Heart left ventricle (tissue), 16 donors: ENCODE measurements at regions not wholly inside any gene's neighbourhood (a gene's known extent, or its start where the extent isn't known, plus 50 kb on each side); places are given as distances from the start of the nearest gene placed in this dataset.

Source experiments
- ATAC-seq, 4 donors: fragments of 200-7000 bp; cut with Tn5 transposase; one replicate each; pipeline ENCODE4 v1.9.1; 2020 to 2022; ENCODE audit warnings: moderate library complexity in 4 of 4, mild to moderate bottlenecking in 3 of 4, moderate number of reproducible peaks in 1 of 4
- DNase-seq, 5 donors: peaks; one replicate each; pipeline ENCODE4 v3.0.0-alpha.2; 2020
- H3K27ac ChIP-seq, 12 donors: fragments of 200-600 bp; sonication (generic) in 4 of 12; one replicate each; pipeline versions ENCODE4 v1.5.0 to v1.8.0; 2016 to 2022; ENCODE audit warnings: mild to moderate bottlenecking in 2 of 12
- H3K27me3 ChIP-seq, 9 donors: fragments of 200-600 bp; sonication (generic) in 2 of 9; one replicate each; pipeline versions ENCODE4 v1.5.1 to v1.8.0; 2016 to 2022; ENCODE audit warnings: mild to moderate bottlenecking in 3 of 9
- H3K36me3 ChIP-seq, 9 donors: fragments of 200-600 bp; sonication (generic) in 2 of 9; one replicate each; pipeline versions ENCODE4 v1.5.0 to v1.8.0; 2018 to 2022; ENCODE audit warnings: mild to moderate bottlenecking in 2 of 9
- H3K4me1 ChIP-seq, 12 donors: fragments of 200-600 bp; sonication (generic) in 4 of 12; one replicate each; pipeline versions ENCODE4 v1.5.0 to v1.8.0; 2016 to 2022; ENCODE audit warnings: mild to moderate bottlenecking in 3 of 12
- H3K4me3 ChIP-seq, 12 donors: fragments of 200-600 bp; sonication (generic) in 4 of 12; one replicate each; pipeline versions ENCODE4 v1.5.0 to v1.8.0; 2017 to 2022; ENCODE audit warnings: mild to moderate bottlenecking in 9 of 12, moderate library complexity in 4 of 12
- H3K9me3 ChIP-seq, 12 donors: fragments of 200-600 bp; sonication (generic) in 4 of 12; one replicate each; pipeline versions ENCODE4 v1.5.0 to v1.8.0; 2016 to 2022; ENCODE audit warnings: mild to moderate bottlenecking in 1 of 12
- POLR2A ChIP-seq, 2 donors: fragments of 450-650 bp; IDR thresholded peaks; one replicate each; pipeline ENCODE4 v1.6.1; 2017; ENCODE audit warnings: antibody characterized with exemption in 2 of 2, mild to moderate bottlenecking in 2 of 2, moderate library complexity in 2 of 2
- WGBS, 4 donors: extraction: QIAGEN DNeasy Blood & Tissue Kit in 2 of 4; methylation state at CpG; one replicate each; pipeline versions ENCODE4 v1.1.5 to v1.1.7; 2013 to 2018; 5-methylcytosine and 5-hydroxymethylcytosine counted together
- intact Hi-C, 10 donors: fragments of 100-400 bp; cut with DNase I; formaldehyde crosslinking; loops; one replicate each; pipeline versions ENCODE4 v1.11.1 to v1.14.2; 2022
- TF ChIP-seq, protein P1 (sequence below), 12 donors: fragments of 200-600 bp; sonication (generic) in 4 of 12; IDR thresholded peaks; one replicate each; pipeline versions ENCODE4 v1.5.0 to v1.8.0; 2018 to 2022; ENCODE audit warnings: antibody characterized with exemption in 12 of 12, mild to moderate bottlenecking in 5 of 12
- donor health status: ischemic (EF 13 %, LVEDD 7.1; RV severe dilation, severe dysfunction).
- donor health status: healthy with polysubstance abuse.
- donor health status: DM: no; HTN: yes; CAD: no.
- donor health status: DM: no; HTN: no; CAD: no.
- donor health status: ischemic (EF 25% LVEDD 6.9; RV normal size, moderate dysfunction).
- donor health status: ischemic (EF 25% LVEDD 5.7; RV mildly dilated, moderate dysfunction).
- donor health status: healthy.
- donor health status: DM: yes; HTN: yes; CAD: no.
- donor health status: ischemic (EF 35%, LVEDD 5.7; RV mildly dilated, moderate dysfunction).
- donor health status: nonischemic (EF 11% LVEDD 7.7; RV severe dilation, severe dysfunction).
- donor health status: DM: yes; HTN: yes; CAD: no.
- donor health status: PGD.
- donor health status: ischemic (EF 29% LVEDD 5.4; RV normal size, mild dysfunction).
- donor health status: nonischemic (EF 23%, LVEDD 6.1; RV moderate dilation, normal function).

- no peaks in the 10 kb centered on the region for H3K36me3 ChIP-seq
- DNase-seq, result no peak
- H3K4me3 ChIP-seq, result no peak overlapping the region
- TF ChIP-seq POLR2A (IDR thresholded peaks at IDR 0.05), result no peak
- TF ChIP-seq, protein P1, sequence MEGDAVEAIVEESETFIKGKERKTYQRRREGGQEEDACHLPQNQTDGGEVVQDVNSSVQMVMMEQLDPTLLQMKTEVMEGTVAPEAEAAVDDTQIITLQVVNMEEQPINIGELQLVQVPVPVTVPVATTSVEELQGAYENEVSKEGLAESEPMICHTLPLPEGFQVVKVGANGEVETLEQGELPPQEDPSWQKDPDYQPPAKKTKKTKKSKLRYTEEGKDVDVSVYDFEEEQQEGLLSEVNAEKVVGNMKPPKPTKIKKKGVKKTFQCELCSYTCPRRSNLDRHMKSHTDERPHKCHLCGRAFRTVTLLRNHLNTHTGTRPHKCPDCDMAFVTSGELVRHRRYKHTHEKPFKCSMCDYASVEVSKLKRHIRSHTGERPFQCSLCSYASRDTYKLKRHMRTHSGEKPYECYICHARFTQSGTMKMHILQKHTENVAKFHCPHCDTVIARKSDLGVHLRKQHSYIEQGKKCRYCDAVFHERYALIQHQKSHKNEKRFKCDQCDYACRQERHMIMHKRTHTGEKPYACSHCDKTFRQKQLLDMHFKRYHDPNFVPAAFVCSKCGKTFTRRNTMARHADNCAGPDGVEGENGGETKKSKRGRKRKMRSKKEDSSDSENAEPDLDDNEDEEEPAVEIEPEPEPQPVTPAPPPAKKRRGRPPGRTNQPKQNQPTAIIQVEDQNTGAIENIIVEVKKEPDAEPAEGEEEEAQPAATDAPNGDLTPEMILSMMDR (IDR thresholded peaks at IDR 0.05), result no peak
- intact Hi-C loops, result no loop called here
- H3K9me3 ChIP-seq, result no peaks in the 10 kb centered on the region
- H3K27me3 ChIP-seq, result no peaks in the 10 kb centered on the region
- WGBS, 4 donors, result 13 to 53% methylated on average over 2 of the region's 2 CpGs; no CpG with 5 or more reads in 2 of the 4 donors
- no peaks in the 10 kb centered on the region for H3K4me1 ChIP-seq
- no peak overlapping the region for H3K27ac ChIP-seq
- ATAC-seq, result no peak
Measured at GRCh38 chr3:162884373-162884772, 1387.8 kb downstream of the OTOL1 start.

DNA sequence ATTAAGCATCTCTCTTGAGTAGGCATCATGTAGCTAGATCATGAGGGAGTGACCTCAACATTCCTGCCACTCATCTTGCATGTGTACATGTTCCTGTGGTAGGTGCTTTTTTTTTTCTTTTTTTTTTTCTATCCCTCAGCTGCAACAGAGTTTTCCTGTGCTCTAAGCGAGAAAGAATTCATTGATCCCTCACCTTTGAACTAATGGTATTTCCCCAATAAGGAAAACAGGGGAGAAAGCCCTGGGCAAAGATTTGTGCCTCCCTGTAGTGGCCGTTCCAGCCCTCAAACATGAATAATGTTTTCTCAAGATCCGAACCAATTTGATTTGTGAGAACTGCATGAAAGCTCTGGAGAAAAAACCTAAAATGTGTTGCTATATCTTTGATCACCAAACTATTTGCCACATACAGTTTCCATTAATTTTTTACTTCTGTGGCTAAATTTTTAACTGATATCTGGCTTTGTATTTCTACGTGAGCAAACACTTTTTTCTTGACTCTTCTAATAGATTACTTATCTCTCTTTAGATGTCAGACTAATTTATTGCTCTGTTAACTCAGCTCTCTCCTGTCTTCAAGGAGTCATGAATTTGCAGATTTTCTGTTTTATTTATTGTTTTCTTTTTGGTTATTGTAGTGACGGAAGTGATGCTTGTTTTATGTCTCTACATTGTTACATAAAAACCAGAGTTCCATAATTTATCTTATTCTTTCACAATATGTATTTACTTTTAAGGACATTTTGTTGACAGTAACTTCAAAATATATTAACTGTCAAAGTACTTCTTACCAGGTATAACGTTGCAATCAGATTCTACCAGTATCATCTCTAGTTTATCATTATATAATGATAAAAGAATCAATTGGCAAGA, 1396.5 kb downstream of the OTOL1 start:
- no peak for TF ChIP-seq POLR2A (IDR thresholded peaks at IDR 0.05)
- TF ChIP-seq, protein P1 (IDR thresholded peaks at IDR 0.05), result no peak
- intact Hi-C loops, result no loop called here
- ATAC-seq, result no peak
- Histone ChIP-seq H3K4me1 (no peaks in the 10 kb centered on the region), H3K4me3 (no peak overlapping the region), H3K9me3 (peaks cover 0 to 12% (median 0%) of the 10 kb centered on the region in 12 donors), H3K27me3 (no peaks in the 10 kb centered on the region), H3K36me3 (no peaks in the 10 kb centered on the region), H3K27ac (no peak overlapping the region)
- 62 to 75% methylated on average over 6 of the region's 6 CpGs; no CpG with 5 or more reads in 2 of the 4 donors for WGBS, 4 donors
- no peak for DNase-seq

DNA sequence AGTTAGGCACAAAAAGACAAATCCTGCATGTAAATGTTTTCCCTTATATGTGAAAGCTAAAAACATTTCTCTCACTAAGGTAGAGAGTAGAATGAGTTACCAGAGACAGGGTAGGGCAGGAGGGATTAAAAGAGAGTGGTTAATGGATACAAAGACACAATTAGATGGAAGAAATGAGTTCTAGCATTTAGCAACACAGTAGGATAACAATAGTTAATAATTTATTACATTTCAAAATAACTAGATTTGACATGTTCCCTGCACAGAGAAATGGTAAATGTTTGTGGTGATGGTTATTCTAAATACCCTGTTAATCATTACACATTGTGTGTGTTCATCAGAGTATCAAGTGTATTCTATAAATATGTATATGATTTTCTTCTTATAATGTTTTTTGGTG, 1400.7 kb downstream of the OTOL1 start:
- Histone ChIP-seq H3K4me3 (no peak overlapping the region), H3K36me3 (no peaks in the 10 kb centered on the region), H3K4me1 (no peaks in the 10 kb centered on the region), H3K27ac (no peak overlapping the region), H3K27me3 (no peaks in the 10 kb centered on the region), H3K9me3 (peaks cover 0 to 12% (median 0%) of the 10 kb centered on the region in 12 donors)
- ATAC-seq (no peak), DNase-seq (no peak)
- intact Hi-C loops, result no loop called here
- no peak for TF ChIP-seq POLR2A (IDR thresholded peaks at IDR 0.05)
- TF ChIP-seq, protein P1 (IDR thresholded peaks at IDR 0.05), result no peak

- ATAC-seq, result no peak
- Histone ChIP-seq H3K4me1 (no peaks in the 10 kb centered on the region), H3K9me3 (no peaks in the 10 kb centered on the region), H3K4me3 (no peak overlapping the region), H3K27me3 (no peaks in the 10 kb centered on the region), H3K27ac (no peak overlapping the region), H3K36me3 (no peaks in the 10 kb centered on the region)
- no peak for TF ChIP-seq POLR2A (IDR thresholded peaks at IDR 0.05)
- TF ChIP-seq, protein P1 (IDR thresholded peaks at IDR 0.05), result no peak
- DNase-seq, result no peak
- intact Hi-C loops, result no loop called here
- WGBS, 4 donors, result 55 to 76% (median 70%) methylated on average over 2 of the region's 2 CpGs
Measured at GRCh38 chr3:162932503-162932902, 1435.9 kb downstream of the OTOL1 start.
